Suppressor macrophage (primary cell): ENCODE measurements at regions not wholly inside any gene's neighbourhood (a gene's known extent, or its start where the extent isn't known, plus 50 kb on each side); places are given as distances from the start of the nearest gene placed in this dataset.
"Not testable (repeated sequence)": the region's sequence is repeated elsewhere in the genome, so short reads cannot be mapped to it uniquely, and the experiment has no call there.

Source experiments
- DNase-seq, 4 experiments: peaks; one replicate each; pipeline ENCODE4 v3.0.0-alpha.2; 2020 to 2022

DNA sequence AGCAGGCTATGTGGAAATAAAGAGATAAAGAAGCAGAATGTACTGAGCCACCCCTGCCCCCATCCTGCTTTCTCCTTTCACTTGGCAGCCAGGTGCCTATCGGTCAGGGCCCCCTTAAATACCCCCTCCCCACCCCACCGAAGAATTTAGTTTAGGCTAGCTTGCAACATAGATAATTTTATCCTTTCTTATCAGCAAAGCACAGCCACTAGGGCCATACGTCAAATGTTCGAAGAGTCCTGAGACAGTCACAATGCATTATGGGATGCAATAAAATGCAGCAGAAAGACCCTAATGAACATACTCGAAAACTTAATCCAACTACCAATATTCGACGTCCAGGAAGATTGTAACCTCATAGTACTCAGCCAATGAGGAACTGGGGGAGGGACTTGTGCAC lies 71.4 kb downstream of the ZNF195 start:
- DNase-seq: not testable (repeated sequence)

DNA sequence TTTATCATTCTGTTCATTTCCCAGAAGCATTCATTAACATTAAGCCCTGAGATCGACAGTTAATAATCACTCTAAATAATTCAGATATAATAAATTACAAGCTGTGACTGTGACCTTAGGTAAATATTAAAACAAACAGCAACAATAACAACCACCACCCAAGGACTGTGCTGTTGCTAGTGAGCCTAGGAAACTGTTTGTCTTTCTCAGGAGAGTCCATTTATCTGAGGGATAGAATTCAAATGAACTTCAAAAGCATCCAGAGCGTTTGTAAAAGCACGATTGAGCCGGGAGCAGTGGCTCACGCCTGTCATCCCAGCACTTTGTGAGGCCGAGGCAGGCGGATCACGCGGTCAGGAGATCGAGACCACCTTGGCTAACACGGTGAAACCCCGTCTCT lies 68.8 kb upstream of the MRGPRE start:
- not testable (repeated sequence) for DNase-seq

DNA sequence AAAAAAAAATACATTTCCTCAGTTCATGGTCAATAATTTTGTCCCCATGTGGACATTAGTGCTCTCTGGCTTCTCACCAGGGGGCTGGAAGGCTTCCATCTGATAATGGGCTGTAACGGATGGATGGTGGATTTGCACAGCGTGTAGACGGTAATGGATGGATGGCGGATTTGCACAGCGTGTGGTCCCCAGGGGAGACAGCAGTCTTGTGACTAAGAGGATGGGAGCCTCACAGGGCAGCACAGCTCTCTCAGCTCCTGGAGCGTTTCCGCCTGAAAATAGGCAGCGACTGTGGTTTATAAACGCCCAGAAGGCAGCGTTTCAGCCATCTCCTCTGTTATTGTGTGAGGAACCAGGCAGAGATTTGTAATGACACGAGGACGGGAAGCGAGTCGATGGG lies 68.4 kb upstream of the MRGPRE start:
- not testable (repeated sequence) for DNase-seq

DNA sequence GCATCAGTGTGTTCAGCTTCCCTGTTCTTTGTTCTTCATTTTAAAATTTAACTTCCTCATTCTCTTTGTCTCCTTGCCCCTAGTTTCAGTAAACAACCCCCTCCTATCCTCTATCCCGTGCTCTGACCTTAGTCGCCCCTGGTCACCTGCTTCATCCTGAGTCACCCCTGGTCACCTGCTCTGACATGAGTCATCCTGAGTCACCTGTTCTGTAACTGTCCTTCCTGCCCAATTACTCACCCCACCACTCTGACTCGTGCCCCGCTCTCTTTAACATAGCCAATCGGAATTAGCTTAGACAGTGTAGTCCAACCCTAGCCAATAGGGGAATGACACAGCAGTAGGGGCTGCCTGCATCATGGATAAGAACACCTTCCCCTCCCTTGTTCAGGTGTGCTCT lies 65.6 kb upstream of the MRGPRE start:
- DNase-seq: peak in 2 of 4 experiments; percentile 1

DNA sequence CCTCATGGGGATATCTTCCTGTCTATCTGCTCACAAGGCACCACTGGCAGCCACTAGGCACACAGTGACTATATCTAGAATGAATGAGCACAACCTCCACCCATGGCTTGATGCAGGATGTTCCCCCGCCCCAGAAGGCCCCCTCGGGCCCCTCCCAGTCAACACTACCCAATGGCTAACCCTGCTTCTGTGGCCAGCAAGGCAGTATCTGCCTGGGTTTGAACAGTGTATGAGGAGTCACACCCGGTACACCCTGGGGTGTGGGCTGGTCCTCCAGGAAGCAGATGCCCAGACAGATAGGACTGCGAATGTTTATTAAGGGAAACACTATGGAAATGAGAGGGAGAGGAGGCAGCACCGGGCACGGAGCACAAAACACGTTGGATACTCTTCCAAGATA lies 58.3 kb upstream of the MRGPRE start:
- DNase-seq: not testable (repeated sequence)

DNA sequence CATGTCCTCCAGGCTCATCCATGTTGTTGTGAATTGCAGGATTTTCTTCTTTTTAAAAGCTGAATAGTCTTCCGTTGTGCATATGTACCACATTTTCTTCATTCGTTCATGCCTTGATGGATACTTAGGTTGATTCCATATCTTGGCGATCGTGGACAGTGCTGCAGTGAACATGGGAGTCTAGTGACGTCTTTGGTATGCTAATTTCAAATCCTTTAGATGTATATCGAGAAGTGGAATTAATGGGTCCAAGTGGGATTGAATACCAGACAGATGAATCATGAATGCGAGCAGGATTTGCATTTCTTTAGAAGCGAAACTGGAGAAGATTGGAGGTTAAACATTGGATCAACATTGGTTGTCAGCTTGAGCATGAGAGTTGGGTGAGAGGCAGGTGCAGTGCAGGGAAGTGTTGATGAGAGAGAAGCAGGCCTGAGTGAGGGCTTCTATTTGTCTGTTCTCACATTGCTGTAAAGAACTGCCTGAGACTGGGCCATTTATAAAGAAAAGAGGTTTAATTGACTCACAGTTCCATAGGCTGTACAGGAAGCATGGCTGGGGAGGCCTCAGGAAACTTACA lies 55.2 kb upstream of the MRGPRE start:
- DNase-seq: not testable (repeated sequence)

DNA sequence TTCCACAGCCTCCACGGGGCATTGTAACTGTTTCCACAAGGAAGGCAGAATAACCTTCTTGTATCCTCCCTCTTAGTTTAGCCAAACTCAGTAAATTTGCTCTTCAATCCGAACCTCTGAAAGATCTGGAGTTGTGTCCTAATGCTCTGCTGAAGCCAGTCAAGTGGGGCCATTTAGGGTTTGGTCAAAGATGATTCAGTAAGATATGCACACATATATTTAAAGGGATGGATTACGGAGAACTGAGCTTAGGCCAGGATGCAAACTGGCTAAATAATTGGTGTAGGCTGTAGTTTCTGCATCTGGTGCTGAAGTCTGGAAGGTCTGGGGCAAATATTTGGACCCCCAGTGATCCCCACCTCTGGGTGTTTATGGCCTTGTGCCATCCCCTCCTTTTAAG lies 53.0 kb upstream of the MRGPRE start:
- DNase-seq: not testable (repeated sequence)

DNA sequence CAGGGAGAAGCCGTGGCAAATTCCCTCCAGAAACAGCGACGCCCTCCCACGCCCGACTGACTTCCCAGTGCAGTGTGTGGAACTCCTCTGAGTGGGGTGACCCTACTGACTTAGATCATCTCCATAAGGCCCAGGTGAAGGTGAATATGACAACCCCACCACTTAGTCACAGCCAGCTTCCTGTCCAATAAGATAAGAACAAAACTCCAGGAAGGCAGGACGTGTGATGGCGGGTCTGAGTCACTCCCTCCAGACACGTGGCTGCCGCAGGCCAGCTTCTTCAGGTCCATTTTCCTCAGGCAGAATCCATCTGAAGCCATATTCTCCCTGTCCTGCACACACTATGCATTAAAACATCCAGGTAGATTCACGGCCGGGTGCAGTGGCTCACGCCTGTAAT lies 52.0 kb upstream of the MRGPRE start:
- not testable (repeated sequence) for DNase-seq

DNA sequence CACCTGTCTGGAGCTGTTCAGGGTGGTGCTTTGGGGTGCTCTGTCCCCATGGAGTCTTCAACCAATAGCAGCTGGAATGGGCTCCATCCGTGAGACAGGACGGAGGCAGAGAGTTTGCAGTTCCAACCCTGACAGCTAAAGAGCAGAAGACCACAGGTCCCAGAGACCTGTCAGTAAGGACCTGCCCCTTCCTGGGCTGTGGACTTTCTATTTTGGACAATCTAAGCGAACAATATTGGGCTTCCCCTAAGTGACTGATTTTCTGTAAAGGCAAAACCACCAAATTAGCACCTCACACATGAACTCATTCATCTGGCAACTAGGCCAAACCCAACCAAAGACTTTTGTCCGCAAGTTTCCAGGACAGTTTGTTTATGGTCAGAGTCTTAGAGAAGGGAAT lies 50.5 kb upstream of the MRGPRE start:
- DNase-seq: not testable (repeated sequence)
